Hepatocyte (in vitro differentiated cells): ENCODE measurements at regions not wholly inside any gene's neighbourhood (a gene's known extent, or its start where the extent isn't known, plus 50 kb on each side); places are given as distances from the start of the nearest gene placed in this dataset.
"Not testable (repeated sequence)": the region's sequence is repeated elsewhere in the genome, so short reads cannot be mapped to it uniquely, and the experiment has no call there.

Experiments
- DNase-seq: peaks from one replicate; pipeline ENCODE4 v3.0.0-alpha.2; 2016; ENCODE audit warnings: low spot score
- H2AFZ ChIP-seq: fragments of 200-600 bp; sonication (generic); 2 replicates; pipeline ENCODE4 v1.6.0; 2016; ENCODE audit warnings: antibody characterized with exemption, mild to moderate bottlenecking
- H3K27ac ChIP-seq: fragments of 200-600 bp; sonication (generic); 2 replicates; pipeline ENCODE4 v1.5.1; 2016; ENCODE audit warnings: mild to moderate bottlenecking
- H3K27me3 ChIP-seq: fragments of 200-600 bp; sonication (generic); 2 replicates; pipeline ENCODE4 v1.6.1; 2016
- H3K36me3 ChIP-seq: fragments of 200-600 bp; sonication (generic); replicated peaks from 2 replicates; pipeline ENCODE4 v1.5.1; 2016; ENCODE audit warnings: low read depth; ENCODE audit not compliant: insufficient read depth
- H3K4me1 ChIP-seq: fragments of 200-600 bp; sonication (generic); 2 replicates; pipeline ENCODE4 v1.5.1; 2016; ENCODE audit warnings: mild to moderate bottlenecking, moderate library complexity; ENCODE audit not compliant: insufficient read depth
- H3K4me2 ChIP-seq: fragments of 200-600 bp; sonication (generic); 2 replicates; pipeline ENCODE4 v1.6.0; 2016
- H3K4me3 ChIP-seq: fragments of 200-600 bp; sonication (generic); 2 replicates; pipeline ENCODE4 v1.5.1; 2016; ENCODE audit warnings: mild to moderate bottlenecking
- H3K79me2 ChIP-seq: fragments of 200-600 bp; sonication (generic); 2 replicates; pipeline ENCODE4 v1.6.0; 2017; ENCODE audit warnings: mild to moderate bottlenecking
- H3K9me2 ChIP-seq: fragments of 200-600 bp; sonication (generic); replicated peaks from 2 replicates; pipeline ENCODE4 v1.6.0; 2017; ENCODE audit warnings: mild to moderate bottlenecking; ENCODE audit not compliant: insufficient read depth
- H3K9me3 ChIP-seq: fragments of 200-600 bp; sonication (generic); 2 replicates; pipeline ENCODE4 v1.5.1; 2016; ENCODE audit warnings: low read depth, mild to moderate bottlenecking
- H4K20me1 ChIP-seq: fragments of 200-600 bp; sonication (generic); 2 replicates; pipeline ENCODE4 v1.6.0; 2016; ENCODE audit warnings: mild to moderate bottlenecking; ENCODE audit not compliant: insufficient read depth, poor library complexity, severe bottlenecking
- CTCF ChIP-seq: fragments of 200-600 bp; sonication (generic); IDR thresholded peaks from 2 replicates; pipeline ENCODE4 v1.5.1; 2016; ENCODE audit warnings: antibody characterized with exemption, mild to moderate bottlenecking; ENCODE audit not compliant: poor library complexity
- EZH2 ChIP-seq: fragments of 200-600 bp; sonication (generic); IDR thresholded peaks from 2 replicates; pipeline ENCODE4 v1.6.1; 2016; ENCODE audit warnings: antibody characterized with exemption, mild to moderate bottlenecking, borderline replicate concordance
- EZH2phosphoT487 ChIP-seq: fragments of 200-600 bp; sonication (generic); IDR thresholded peaks from one replicate; pipeline ENCODE4 v1.6.1; 2018; ENCODE audit warnings: antibody characterized with exemption, mild to moderate bottlenecking, low read depth, moderate library complexity; ENCODE audit not compliant: unreplicated experiment, severe bottlenecking
- WGBS: methylation state at CpG from one replicate; pipeline ENCODE4 v1.1.6; 2016; ENCODE audit warnings: low lambda C conversion rate; ENCODE audit errors: missing lambda C conversion rate; 5-methylcytosine and 5-hydroxymethylcytosine counted together

- H2AFZ ChIP-seq, DNase-seq, H3K4me2 ChIP-seq, H3K27ac ChIP-seq, H3K9me2 ChIP-seq, H3K9me3 ChIP-seq, H3K79me2 ChIP-seq, H3K27me3 ChIP-seq, H4K20me1 ChIP-seq, H3K36me3 ChIP-seq, H3K4me1 ChIP-seq, H3K4me3 ChIP-seq: not testable (repeated sequence)
- WGBS = 77% methylated on average over 8 of the region's 8 CpGs
Measured at GRCh38 chrX:124181515-124181914, 150.9 kb upstream of the TEX13D start.

- Histone ChIP-seq H3K9me2 (no peaks in the 10 kb centered on the region), H3K36me3 (no peaks in the 10 kb centered on the region), H3K79me2 (no peaks in the 10 kb centered on the region), H3K27me3 (no peaks in the 10 kb centered on the region), H3K4me2 (no peak overlapping the region), H3K4me3 (no peak overlapping the region), H2AFZ (no peak overlapping the region), H3K27ac (no peak overlapping the region), H3K9me3 (no peaks in the 10 kb centered on the region), H4K20me1 (no peaks in the 10 kb centered on the region), H3K4me1 (no peaks in the 10 kb centered on the region)
- no peak for TF ChIP-seq EZH2phosphoT487
- no peak for TF ChIP-seq EZH2
- TF ChIP-seq CTCF = no peak
- 26% methylated on average over 2 of the region's 2 CpGs for whole genome bisulfite sequencing
- DNase-seq = no peak
Measured at GRCh38 chrX:124190440-124190839, 142.0 kb upstream of the TEX13D start.

- no peaks in the 10 kb centered on the region for H3K36me3 ChIP-seq
- H2AFZ ChIP-seq = no peak overlapping the region
- 81% methylated on average over 5 of the region's 5 CpGs for WGBS
- H3K4me2 ChIP-seq = no peak overlapping the region
- no peak for TF ChIP-seq CTCF
- TF ChIP-seq EZH2 = no peak
- TF ChIP-seq EZH2phosphoT487 = no peak
- H3K9me3 ChIP-seq = no peaks in the 10 kb centered on the region
- no peaks in the 10 kb centered on the region for H3K9me2 ChIP-seq
- no peak overlapping the region for H3K4me3 ChIP-seq
- H3K4me1 ChIP-seq = no peaks in the 10 kb centered on the region
- no peak for DNase-seq
- H3K27ac ChIP-seq = no peak overlapping the region
- H3K27me3 ChIP-seq = no peaks in the 10 kb centered on the region
- no peaks in the 10 kb centered on the region for H4K20me1 ChIP-seq
- no peaks in the 10 kb centered on the region for H3K79me2 ChIP-seq
Measured at GRCh38 chrX:124194199-124194598, 138.3 kb upstream of the TEX13D start.

- TF ChIP-seq CTCF = no peak
- TF ChIP-seq EZH2phosphoT487 = no peak
- TF ChIP-seq EZH2 = no peak
- WGBS = 70% methylated on average over 8 of the region's 8 CpGs
- DNase-seq = no peak
- Histone ChIP-seq H4K20me1 (no peaks in the 10 kb centered on the region), H3K27me3 (no peaks in the 10 kb centered on the region), H3K36me3 (no peaks in the 10 kb centered on the region), H2AFZ (no peak overlapping the region), H3K9me2 (no peaks in the 10 kb centered on the region), H3K79me2 (no peaks in the 10 kb centered on the region), H3K9me3 (no peaks in the 10 kb centered on the region), H3K4me2 (no peak overlapping the region), H3K4me1 (no peaks in the 10 kb centered on the region), H3K27ac (no peak overlapping the region), H3K4me3 (no peak overlapping the region)
Measured at GRCh38 chrX:124194901-124195300, 137.6 kb upstream of the TEX13D start.
